Thyroid gland (tissue), 4 donors: ENCODE measurements at regions not wholly inside any gene's neighbourhood (a gene's known extent, or its start where the extent isn't known, plus 50 kb on each side); places are given as distances from the start of the nearest gene placed in this dataset.

Experiments
- DNase-seq, 2 donors: peaks; one replicate each; pipeline ENCODE4 v3.0.0-alpha.2; 2019
- H3K27ac ChIP-seq, 3 donors: fragments of 200-600 bp; sonication (generic); 1 replicate in 2 of 3; 2 replicates in 1 of 3; pipeline ENCODE4 v1.5.1; 2016 to 2019; ENCODE audit warnings: mild to moderate bottlenecking in 1 of 3, moderate library complexity in 1 of 3
- H3K27me3 ChIP-seq: fragments of 200-600 bp; sonication (generic); one replicate; pipeline ENCODE4 v1.5.1; 2019
- H3K36me3 ChIP-seq, 2 donors: fragments of 200-600 bp; sonication (generic); one replicate each; pipeline ENCODE4 v1.5.1; 2016 to 2019
- H3K4me1 ChIP-seq, 2 donors: fragments of 200-600 bp; sonication (generic); one replicate each; pipeline ENCODE4 v1.5.1; 2017 to 2019
- H3K4me3 ChIP-seq, 3 donors: fragments of 200-600 bp; sonication (generic); replicated peaks in 1 of 3; 1 replicate in 2 of 3; 2 replicates in 1 of 3; pipeline ENCODE4 v1.5.1; 2016; ENCODE audit warnings: mild to moderate bottlenecking in 1 of 3
- H3K9me3 ChIP-seq: fragments of 200-600 bp; sonication (generic); one replicate; pipeline ENCODE4 v1.5.1; 2017
- POLR2A ChIP-seq, 2 donors: fragments of 450-650 bp; IDR thresholded peaks; one replicate each; pipeline ENCODE4 v1.6.1; 2017; ENCODE audit warnings: antibody characterized with exemption in 2 of 2, mild to moderate bottlenecking in 2 of 2, moderate library complexity in 1 of 2
- WGBS, 2 donors: methylation state at CpG; one replicate each; pipeline ENCODE4 v1.1.5; 2017; 5-methylcytosine and 5-hydroxymethylcytosine counted together
- intact Hi-C: fragments of 100-400 bp; cut with DNase I; formaldehyde crosslinking; loops from one replicate; pipeline ENCODE4 v1.15.1; 2023
- TF ChIP-seq, protein P1 (sequence below), 6 experiments: fragments of 200-600 bp in 3 of 6; fragments of 450-650 bp in 3 of 6; sonication (generic) in 3 of 6; IDR thresholded peaks; one replicate each; pipeline ENCODE4 v1.5.1; 2016 to 2019; ENCODE audit warnings: antibody characterized with exemption in 6 of 6, mild to moderate bottlenecking in 2 of 6, inconsistent platforms in 1 of 6, moderate library complexity in 1 of 6

DNA sequence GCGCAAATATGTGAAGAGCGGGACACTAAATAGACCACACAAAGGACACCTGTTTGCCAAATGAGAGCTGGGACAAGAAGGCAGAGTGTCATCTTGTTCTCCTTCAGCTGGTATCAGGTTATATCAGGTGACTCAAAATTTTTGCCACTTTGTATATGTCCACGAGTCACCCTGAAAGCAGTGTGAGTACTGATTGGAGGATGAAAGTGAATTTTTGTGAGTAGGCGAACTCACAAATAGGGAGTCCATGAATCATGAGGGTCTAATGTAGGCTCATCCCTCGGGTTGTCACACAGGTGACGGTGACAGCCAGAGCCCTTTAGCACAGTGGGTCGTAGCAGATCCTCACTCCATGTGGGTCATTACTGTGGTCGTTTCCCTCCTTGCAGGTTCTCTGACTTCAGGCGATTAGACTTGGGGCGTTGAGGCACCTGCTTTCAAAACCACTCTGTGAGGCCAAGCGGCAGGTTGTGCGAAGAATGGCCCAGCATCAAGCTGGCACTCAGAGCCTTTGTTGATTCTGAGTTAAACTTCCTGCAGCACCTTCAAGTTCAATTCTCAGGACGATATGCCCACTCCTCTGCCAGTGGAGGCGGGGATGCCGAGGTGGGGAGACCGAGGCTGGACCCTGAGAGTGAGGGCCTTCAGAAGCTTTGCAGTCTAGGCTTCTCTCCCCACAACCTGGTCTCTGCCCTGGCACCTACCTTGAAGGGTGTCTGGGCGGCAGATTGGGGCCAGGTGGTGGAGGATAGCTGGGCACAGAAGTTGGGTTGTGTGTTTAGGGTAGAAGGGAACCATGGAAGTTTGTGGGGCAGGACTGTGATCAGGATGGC is 173.8 kb downstream of the SMAD6 start:
- 90 to 95% methylated on average over 17 of the region's 17 CpGs for WGBS, 2 donors
- intact Hi-C loops, result no loop called here
- Histone ChIP-seq H3K27me3 (no peaks in the 10 kb centered on the region), H3K4me3 (no peak overlapping the region), H3K36me3 (no peaks in the 10 kb centered on the region), H3K9me3 (no peaks in the 10 kb centered on the region), H3K4me1 (peaks cover 0 to 20% of the 10 kb centered on the region in 2 donors), H3K27ac (no peak overlapping the region)
- no peak for DNase-seq
- TF ChIP-seq, protein P1, sequence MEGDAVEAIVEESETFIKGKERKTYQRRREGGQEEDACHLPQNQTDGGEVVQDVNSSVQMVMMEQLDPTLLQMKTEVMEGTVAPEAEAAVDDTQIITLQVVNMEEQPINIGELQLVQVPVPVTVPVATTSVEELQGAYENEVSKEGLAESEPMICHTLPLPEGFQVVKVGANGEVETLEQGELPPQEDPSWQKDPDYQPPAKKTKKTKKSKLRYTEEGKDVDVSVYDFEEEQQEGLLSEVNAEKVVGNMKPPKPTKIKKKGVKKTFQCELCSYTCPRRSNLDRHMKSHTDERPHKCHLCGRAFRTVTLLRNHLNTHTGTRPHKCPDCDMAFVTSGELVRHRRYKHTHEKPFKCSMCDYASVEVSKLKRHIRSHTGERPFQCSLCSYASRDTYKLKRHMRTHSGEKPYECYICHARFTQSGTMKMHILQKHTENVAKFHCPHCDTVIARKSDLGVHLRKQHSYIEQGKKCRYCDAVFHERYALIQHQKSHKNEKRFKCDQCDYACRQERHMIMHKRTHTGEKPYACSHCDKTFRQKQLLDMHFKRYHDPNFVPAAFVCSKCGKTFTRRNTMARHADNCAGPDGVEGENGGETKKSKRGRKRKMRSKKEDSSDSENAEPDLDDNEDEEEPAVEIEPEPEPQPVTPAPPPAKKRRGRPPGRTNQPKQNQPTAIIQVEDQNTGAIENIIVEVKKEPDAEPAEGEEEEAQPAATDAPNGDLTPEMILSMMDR (IDR thresholded peaks at IDR 0.05), result no peak
- no peak for TF ChIP-seq POLR2A (IDR thresholded peaks at IDR 0.05)

DNA sequence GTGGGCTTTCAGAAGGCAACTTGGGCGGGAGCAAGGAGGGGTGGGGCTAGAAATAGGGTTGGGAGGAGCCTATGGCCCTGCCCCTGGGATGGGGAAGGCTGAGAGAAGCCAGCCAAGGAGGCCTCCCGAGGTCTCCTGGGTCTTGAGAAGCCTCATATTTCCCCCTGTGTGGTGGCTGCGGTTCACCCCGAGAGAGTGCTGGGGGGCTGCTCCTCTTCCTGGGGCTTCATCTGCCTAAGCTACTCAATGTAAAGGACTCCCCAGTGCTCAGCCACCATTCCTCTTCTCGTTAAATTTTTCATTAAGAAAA is 174.3 kb downstream of the SMAD6 start:
- H3K4me1 ChIP-seq, result peaks cover 0 to 20% of the 10 kb centered on the region in 2 donors
- TF ChIP-seq, protein P1 (IDR thresholded peaks at IDR 0.05), result no peak
- no peak for TF ChIP-seq POLR2A (IDR thresholded peaks at IDR 0.05)
- no peaks in the 10 kb centered on the region for H3K9me3 ChIP-seq
- no peak for DNase-seq
- WGBS, 2 donors, result 69 to 72% methylated on average over 5 of the region's 5 CpGs
- no peak overlapping the region for H3K4me3 ChIP-seq
- H3K27me3 ChIP-seq, result no peaks in the 10 kb centered on the region
- intact Hi-C loops, result no loop called here
- no peak overlapping the region for H3K27ac ChIP-seq
- no peaks in the 10 kb centered on the region for H3K36me3 ChIP-seq

DNA sequence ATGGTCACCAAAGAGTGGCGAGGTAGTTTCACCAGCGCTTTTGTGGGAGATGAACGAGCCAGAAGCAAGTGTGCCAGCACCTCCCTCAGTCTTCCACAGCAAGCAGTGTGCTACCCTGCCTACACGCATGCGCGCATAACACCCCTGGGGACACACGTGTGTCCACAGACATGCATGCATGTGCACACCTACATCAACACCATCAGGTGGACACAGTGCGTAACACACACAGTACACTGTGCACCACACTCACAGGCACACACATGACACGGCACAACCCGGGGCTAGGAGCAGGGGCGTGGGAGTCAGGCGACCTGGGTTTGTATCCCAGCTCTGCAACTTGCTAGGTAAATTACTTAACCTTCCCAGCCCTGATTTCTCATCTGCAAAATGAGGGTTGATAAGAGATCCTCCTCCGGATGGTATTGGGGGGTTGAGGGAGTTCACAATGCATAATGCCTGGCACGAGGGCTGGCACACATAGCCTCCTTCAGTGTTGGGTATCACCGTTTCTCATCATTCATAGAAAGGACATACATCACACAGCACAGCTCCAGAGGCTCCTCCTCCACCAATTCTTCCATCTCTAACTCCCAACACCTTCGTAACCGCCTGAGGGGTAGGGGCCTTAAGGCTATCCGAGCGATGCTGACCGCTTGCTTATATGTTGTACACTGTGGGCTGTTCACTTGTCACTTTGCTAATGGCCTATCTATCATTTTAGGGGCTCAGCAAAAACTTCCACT is 174.9 kb downstream of the SMAD6 start:
- Histone ChIP-seq H3K4me1 (peaks cover 0 to 23% of the 10 kb centered on the region in 2 donors), H3K9me3 (no peaks in the 10 kb centered on the region), H3K27me3 (no peaks in the 10 kb centered on the region), H3K36me3 (no peaks in the 10 kb centered on the region), H3K4me3 (no peak overlapping the region), H3K27ac (peak overlapping the region in 1 of 3 donors; percentile 53)
- 87 to 89% methylated on average over 20 of the region's 20 CpGs for WGBS, 2 donors
- no peak for DNase-seq
- intact Hi-C loops, result no loop called here
- TF ChIP-seq, protein P1 (IDR thresholded peaks at IDR 0.05), result no peak
- TF ChIP-seq POLR2A (IDR thresholded peaks at IDR 0.05), result no peak

DNA sequence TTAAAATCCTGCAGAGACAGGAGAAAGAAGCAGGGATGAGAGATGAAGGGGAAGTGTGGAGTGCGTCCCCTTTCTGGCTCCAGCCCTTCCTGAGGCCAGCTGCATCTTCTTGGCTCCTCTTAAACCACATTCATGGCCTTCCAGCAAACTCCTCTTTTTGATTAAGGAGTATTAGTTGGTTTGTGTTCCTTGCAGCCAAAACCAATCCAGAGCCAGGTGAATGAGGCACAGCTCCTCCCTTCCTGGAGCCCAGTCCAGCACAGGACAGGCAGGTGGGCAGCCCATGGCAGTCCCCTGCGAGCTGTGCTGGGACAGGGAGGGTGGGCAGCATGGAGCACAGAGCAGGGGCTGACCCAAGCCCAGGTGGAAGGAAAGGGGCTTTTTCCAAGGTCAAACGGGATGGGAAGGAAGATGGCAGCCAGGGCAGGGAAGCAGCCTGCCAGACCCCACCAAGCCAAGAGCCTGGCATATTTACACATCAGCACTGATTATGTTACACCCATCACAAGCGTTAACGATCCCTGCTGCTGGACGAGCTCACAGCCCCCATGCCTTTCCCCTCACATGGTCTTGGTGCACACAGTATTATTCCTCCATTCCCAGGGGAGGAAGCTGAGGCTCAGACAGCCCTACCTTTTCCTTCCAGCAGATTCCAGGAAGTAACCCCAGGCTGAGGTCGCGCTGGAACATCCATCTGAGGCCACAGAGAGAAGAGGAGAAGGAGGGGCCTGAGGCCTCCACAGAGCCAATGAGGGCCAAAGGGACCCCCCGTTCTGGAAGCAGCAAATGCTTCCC is 175.6 kb downstream of the SMAD6 start:
- Histone ChIP-seq H3K4me1 (peaks cover 6 to 30% of the 10 kb centered on the region in 2 donors), H3K27ac (peak overlapping the region in 2 of 3 donors; percentile 24 to 53), H3K27me3 (no peaks in the 10 kb centered on the region), H3K4me3 (no peak overlapping the region), H3K9me3 (no peaks in the 10 kb centered on the region), H3K36me3 (no peaks in the 10 kb centered on the region)
- WGBS, 2 donors, result 64 to 66% methylated on average over 9 of the region's 9 CpGs
- DNase-seq, result no peak
- TF ChIP-seq, protein P1 (IDR thresholded peaks at IDR 0.05), result no peak
- TF ChIP-seq POLR2A (IDR thresholded peaks at IDR 0.05), result no peak
- intact Hi-C loops, result no loop called here
